AG09309 (cell line): ENCODE measurements at regions not wholly inside any gene's neighbourhood (a gene's known extent, or its start where the extent isn't known, plus 50 kb on each side); places are given as distances from the start of the nearest gene placed in this dataset.

ENCODE experiments used
- DNase-seq: peaks from one replicate; pipeline ENCODE4 v3.0.0-alpha.2; 2010; ENCODE audit warnings: low read depth
- H3K4me3 ChIP-seq: 2 replicates; pipeline ENCODE4 v1.5.1; 2011; ENCODE audit warnings: mild to moderate bottlenecking, low read depth, low read length, moderate library complexity; ENCODE audit not compliant: control insufficient read depth
- TF ChIP-seq, protein P1 (sequence below): IDR thresholded peaks from 2 replicates; pipeline ENCODE4 v1.5.1; 2011; ENCODE audit warnings: mild to moderate bottlenecking, low read depth, low read length, inconsistent platforms; ENCODE audit not compliant: insufficient read depth, control insufficient read depth; ENCODE audit errors: missing control alignments

DNA sequence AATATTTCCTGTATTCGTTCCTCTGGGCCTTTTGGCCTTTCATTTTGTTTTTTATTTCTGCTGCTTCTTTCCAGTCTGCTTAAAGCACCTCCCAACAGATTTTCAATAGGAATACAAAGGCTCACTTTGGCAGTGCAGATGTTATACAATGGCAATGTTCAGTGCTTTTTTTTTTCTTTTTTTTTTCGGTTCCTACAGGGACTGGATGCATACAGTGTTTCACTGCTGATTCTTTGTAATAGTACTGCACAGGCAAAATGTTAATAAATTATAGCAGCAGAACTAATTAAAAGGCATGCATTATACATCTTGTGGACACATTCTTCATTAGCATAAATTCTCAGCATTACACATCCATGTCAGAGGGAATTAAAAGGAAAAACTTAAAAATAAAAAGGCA lies 356.6 kb upstream of the C9orf72 start:
- no peak for DNase-seq
- H3K4me3 ChIP-seq = no peak overlapping the region
- TF ChIP-seq, protein P1, sequence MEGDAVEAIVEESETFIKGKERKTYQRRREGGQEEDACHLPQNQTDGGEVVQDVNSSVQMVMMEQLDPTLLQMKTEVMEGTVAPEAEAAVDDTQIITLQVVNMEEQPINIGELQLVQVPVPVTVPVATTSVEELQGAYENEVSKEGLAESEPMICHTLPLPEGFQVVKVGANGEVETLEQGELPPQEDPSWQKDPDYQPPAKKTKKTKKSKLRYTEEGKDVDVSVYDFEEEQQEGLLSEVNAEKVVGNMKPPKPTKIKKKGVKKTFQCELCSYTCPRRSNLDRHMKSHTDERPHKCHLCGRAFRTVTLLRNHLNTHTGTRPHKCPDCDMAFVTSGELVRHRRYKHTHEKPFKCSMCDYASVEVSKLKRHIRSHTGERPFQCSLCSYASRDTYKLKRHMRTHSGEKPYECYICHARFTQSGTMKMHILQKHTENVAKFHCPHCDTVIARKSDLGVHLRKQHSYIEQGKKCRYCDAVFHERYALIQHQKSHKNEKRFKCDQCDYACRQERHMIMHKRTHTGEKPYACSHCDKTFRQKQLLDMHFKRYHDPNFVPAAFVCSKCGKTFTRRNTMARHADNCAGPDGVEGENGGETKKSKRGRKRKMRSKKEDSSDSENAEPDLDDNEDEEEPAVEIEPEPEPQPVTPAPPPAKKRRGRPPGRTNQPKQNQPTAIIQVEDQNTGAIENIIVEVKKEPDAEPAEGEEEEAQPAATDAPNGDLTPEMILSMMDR = no peak

DNA sequence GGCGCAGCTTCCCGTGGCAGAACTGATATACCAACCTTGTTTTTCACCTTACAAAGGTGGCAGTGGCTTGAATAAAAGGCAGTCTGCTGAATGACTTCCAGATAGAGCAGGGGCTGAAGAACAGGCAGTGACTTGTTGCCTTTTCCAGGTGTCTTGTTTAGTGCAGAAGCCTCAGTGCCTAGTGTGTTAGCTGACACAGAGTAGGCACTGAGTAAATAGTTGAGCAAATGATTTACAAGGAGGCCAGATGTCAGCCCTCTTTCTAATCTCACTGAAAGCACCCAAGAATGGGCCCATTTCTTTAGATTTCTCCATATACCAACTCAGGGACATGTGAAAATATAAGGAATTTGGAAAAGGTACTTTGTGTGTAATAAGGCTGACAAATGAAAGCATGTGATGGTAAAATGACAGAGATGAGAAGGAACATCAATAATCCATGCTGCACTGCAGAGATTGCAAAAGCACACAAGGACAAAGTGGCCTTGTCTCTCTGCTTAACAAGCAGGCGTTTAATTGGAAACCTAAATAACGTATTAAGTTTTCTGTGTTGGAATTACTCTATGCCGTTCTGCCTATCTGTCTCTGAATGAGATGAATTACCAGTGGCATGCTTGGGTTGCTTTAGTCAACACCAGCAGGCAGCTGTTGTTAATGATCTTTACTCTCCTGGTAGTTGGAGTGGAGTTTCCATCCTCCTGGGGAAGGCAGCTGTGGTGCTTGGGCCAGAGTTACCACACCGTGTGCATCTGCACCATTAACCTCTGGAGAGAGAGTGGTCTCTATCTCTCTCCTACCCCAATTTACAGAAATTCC lies 360.1 kb upstream of the C9orf72 start:
- no peak overlapping the region for H3K4me3 ChIP-seq
- no peak for DNase-seq
- TF ChIP-seq, protein P1 = no peak

DNA sequence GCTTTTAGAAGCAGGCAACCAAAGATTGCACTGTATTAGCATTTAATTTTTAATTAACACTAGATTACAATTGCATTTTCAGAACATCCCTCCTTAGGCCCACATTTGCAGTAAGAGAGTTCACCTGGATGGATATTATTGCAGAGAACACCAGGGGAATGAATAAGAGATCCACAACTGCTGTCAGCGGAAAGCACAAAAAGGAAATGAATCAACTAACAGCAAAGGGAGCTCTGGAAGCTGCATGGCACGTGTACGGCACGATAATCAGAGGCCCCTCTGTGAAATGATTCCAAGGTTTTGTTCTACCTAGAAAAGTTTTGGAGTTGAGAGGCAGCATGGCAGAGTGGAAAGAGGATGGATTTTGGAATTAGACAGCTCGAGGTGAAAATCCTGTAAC lies 361.2 kb upstream of the C9orf72 start:
- TF ChIP-seq, protein P1 = no peak
- no peak overlapping the region for H3K4me3 ChIP-seq
- DNase-seq = no peak

DNA sequence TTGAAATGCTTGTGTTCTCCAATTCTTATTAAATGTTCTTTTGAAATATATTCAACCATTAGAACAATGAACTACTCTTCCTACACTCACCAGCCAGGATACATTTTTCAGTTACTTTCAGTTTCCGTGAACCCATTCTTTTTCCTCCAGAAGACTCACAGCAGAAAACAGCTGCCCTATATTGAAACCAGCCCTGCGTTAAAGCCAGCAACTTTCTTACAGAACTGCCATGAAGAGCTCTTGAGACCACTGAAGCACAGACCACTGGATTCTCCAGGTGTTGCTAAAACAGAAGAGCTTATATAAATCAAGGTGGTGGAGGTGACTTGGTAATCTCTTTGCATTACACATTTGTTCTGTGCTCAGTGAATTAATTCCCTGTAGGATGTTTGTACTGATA lies 365.9 kb upstream of the C9orf72 start:
- TF ChIP-seq, protein P1 = no peak
- no peak overlapping the region for H3K4me3 ChIP-seq
- no peak for DNase-seq

DNA sequence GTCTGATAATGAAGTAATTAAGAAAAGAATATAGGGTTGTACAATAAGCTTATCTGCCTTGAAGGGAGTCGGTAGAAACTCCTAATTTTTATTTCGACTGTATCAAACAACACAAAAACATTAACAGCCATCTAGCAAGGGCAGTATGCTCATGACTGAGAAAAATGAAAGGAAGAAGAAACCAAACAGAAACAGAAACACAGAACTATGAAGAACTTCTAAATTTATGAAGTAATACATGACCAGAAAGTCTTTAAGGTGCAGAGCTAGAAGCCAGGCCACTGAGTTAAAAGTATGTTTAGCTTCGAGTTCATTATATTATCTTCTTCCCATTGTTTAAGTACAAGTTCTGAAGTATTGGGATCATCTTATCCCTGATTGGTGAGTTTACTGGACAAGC lies 367.3 kb upstream of the C9orf72 start:
- H3K4me3 ChIP-seq = no peak overlapping the region
- TF ChIP-seq, protein P1 = no peak
- DNase-seq = no peak

DNA sequence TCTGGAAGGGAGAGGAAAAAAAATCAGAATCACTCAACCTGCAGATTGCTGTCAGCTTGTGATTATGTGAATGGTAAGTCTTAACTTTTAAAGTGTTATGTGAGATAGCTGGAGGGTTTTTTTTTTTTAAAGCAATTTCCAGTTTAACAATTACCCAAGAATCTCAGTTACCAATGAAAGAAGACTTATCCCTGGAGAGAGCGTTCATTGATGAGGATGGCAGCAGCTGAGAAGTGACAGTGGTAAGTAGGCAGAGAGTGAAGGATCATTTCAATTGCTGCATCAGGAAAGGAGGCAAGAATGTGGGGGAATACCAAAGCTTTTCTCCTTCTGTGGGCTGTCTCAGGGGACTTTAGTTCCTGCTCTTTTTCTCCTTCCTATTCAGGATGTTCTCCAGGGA lies 370.2 kb upstream of the C9orf72 start:
- no peak for DNase-seq
- no peak overlapping the region for H3K4me3 ChIP-seq
- TF ChIP-seq, protein P1 = no peak

DNA sequence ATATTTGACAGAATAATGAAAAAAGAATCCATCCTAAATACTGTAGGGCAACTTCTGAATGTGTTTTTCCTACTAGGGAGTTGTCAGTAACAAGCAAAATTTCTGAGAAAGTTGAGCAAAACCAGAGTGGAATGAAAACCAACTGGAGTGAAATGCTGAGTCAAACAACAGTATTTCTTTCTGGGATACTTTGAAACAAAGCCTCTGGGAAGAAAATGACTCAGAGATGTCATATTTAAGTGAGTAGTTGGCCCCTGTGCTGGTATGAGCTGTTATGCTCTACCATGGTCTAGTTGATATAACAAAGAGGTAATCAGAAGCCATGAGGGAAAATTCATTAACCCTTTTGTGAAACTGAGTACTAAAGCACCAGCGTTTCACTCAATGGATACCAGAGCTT lies 372.1 kb upstream of the C9orf72 start:
- no peak overlapping the region for H3K4me3 ChIP-seq
- TF ChIP-seq, protein P1 = no peak
- no peak for DNase-seq
